Aorta (tissue), 5 donors: ENCODE measurements at regions not wholly inside any gene's neighbourhood (a gene's known extent, or its start where the extent isn't known, plus 50 kb on each side); places are given as distances from the start of the nearest gene placed in this dataset.
A peak's percentile ranks its signal among the peaks of the same experiment; 100 is the strongest.

Experiments used
- ATAC-seq: fragments of 200-7000 bp; cut with Tn5 transposase; one replicate; pipeline ENCODE4 v1.9.1; 2022; ENCODE audit warnings: moderate library complexity; ENCODE audit not compliant: low FRiP score
- DNase-seq, 2 donors: peaks; one replicate each; pipeline ENCODE4 v3.0.0-alpha.2; 2020
- H3K27ac ChIP-seq, 2 donors: one replicate each; pipeline ENCODE4 v1.5.1; 2013; ENCODE audit warnings: low read length in 2 of 2, mild to moderate bottlenecking in 2 of 2, moderate library complexity in 2 of 2, control low read depth in 1 of 2, inconsistent platforms in 1 of 2, low read depth in 1 of 2
- H3K27me3 ChIP-seq, 2 donors: one replicate each; pipeline ENCODE4 v1.6.1; 2013; ENCODE audit warnings: control low read depth in 1 of 2, low read length in 1 of 2, mild to moderate bottlenecking in 1 of 2, moderate library complexity in 1 of 2; ENCODE audit not compliant: insufficient read depth in 2 of 2, control insufficient read depth in 1 of 2
- H3K36me3 ChIP-seq, 2 donors: one replicate each; pipeline ENCODE4 v1.6.1; 2013; ENCODE audit warnings: control low read depth in 1 of 2, low read length in 1 of 2, mild to moderate bottlenecking in 1 of 2; ENCODE audit not compliant: insufficient read depth in 2 of 2, control insufficient read depth in 1 of 2
- H3K4me1 ChIP-seq, 2 donors: one replicate each; pipeline ENCODE4 v1.6.1; 2013; ENCODE audit warnings: low read length in 2 of 2, control low read depth in 1 of 2, mild to moderate bottlenecking in 1 of 2, moderate library complexity in 1 of 2; ENCODE audit not compliant: insufficient read depth in 2 of 2, control insufficient read depth in 1 of 2
- H3K4me3 ChIP-seq, 2 donors: one replicate each; pipeline ENCODE4 v1.5.1; 2013; ENCODE audit warnings: low read length in 2 of 2, control low read depth in 1 of 2, mild to moderate bottlenecking in 1 of 2
- H3K9me3 ChIP-seq: one replicate; pipeline ENCODE4 v1.6.1; 2013; ENCODE audit warnings: mild to moderate bottlenecking, low read length; ENCODE audit not compliant: control insufficient read depth
- WGBS, 2 donors: extraction: QIAGEN DNeasy Blood & Tissue Kit; methylation state at CpG; one replicate each; pipeline ENCODE4 v1.1.7; 2013; 5-methylcytosine and 5-hydroxymethylcytosine counted together
- intact Hi-C, 2 donors: fragments of 100-400 bp; cut with DNase I; formaldehyde crosslinking; loops; one replicate each; pipeline versions ENCODE4 v1.14.2 to v1.15.0; 2022
- donor health status: healthy with polysubstance abuse.
- donor health status: Bipolar disorder and iron deficiency.
- donor health status: DM: no; HTN: no; CAD: no.
- donor health status: DM: no; HTN: no; CAD: no.
- donor health status: DM: yes; HTN: yes; CAD: no.

GRCh38 chr2:19783935-19784334, 117.8 kb downstream of the TTC32 start:
- peaks cover 0 to 8% of the 10 kb centered on the region in 2 donors for H3K4me1 ChIP-seq
- DNase-seq (no peak), ATAC-seq (no peak)
- H3K27me3 ChIP-seq, result no peaks in the 10 kb centered on the region
- H3K36me3 ChIP-seq, result no peaks in the 10 kb centered on the region
- WGBS, 2 donors, result 85 to 93% methylated on average over 2 of the region's 2 CpGs
- no peak overlapping the region for H3K27ac ChIP-seq
- no peak overlapping the region for H3K4me3 ChIP-seq
- no peaks in the 10 kb centered on the region for H3K9me3 ChIP-seq
- intact Hi-C loops, result no loop called here

- no peaks in the 10 kb centered on the region for H3K36me3 ChIP-seq
- H3K9me3 ChIP-seq, result no peaks in the 10 kb centered on the region
- WGBS, 2 donors, result 14 to 20% methylated on average over 6 of the region's 6 CpGs
- no peak for ATAC-seq
- no peaks in the 10 kb centered on the region for H3K27me3 ChIP-seq
- H3K4me3 ChIP-seq, result no peak overlapping the region
- intact Hi-C loops, result no loop called here
- no peak for DNase-seq
- no peak overlapping the region for H3K27ac ChIP-seq
- peaks cover 0 to 5% of the 10 kb centered on the region in 2 donors for H3K4me1 ChIP-seq
Observed at GRCh38 chr2:19776941-19777514, 124.8 kb downstream of the TTC32 start.

- peak overlapping the region in 1 of 2 donors; percentile 17 for H3K27ac ChIP-seq
- no peak overlapping the region for H3K4me3 ChIP-seq
- H3K9me3 ChIP-seq, result no peaks in the 10 kb centered on the region
- H3K27me3 ChIP-seq, result no peaks in the 10 kb centered on the region
- no peaks in the 10 kb centered on the region for H3K36me3 ChIP-seq
- intact Hi-C loops, result no loop called here
- ATAC-seq (no peak), DNase-seq (no peak)
- 49 to 74% methylated on average over 6 of the region's 6 CpGs for WGBS, 2 donors
- peaks cover 0 to 5% of the 10 kb centered on the region in 2 donors for H3K4me1 ChIP-seq
Observed at GRCh38 chr2:19775838-19776237, 125.9 kb downstream of the TTC32 start.

GRCh38 chr2:19775315-19775714, 126.5 kb downstream of the TTC32 start:
- Histone ChIP-seq H3K4me3 (no peak overlapping the region), H3K27me3 (no peaks in the 10 kb centered on the region), H3K27ac (peak overlapping the region in 1 of 2 donors; percentile 17), H3K4me1 (peaks cover 0 to 5% of the 10 kb centered on the region in 2 donors), H3K9me3 (no peaks in the 10 kb centered on the region), H3K36me3 (no peaks in the 10 kb centered on the region)
- DNase-seq (no peak), ATAC-seq (no peak)
- intact Hi-C loops, result no loop called here
- 11 to 18% methylated on average over 5 of the region's 5 CpGs for WGBS, 2 donors

GRCh38 chr2:19774805-19775176, 127.0 kb downstream of the TTC32 start:
- Histone ChIP-seq H3K27ac (no peak overlapping the region), H3K9me3 (no peaks in the 10 kb centered on the region), H3K27me3 (no peaks in the 10 kb centered on the region), H3K4me1 (peaks cover 0 to 5% of the 10 kb centered on the region in 2 donors), H3K4me3 (no peak overlapping the region), H3K36me3 (no peaks in the 10 kb centered on the region)
- no peak for DNase-seq
- intact Hi-C loops, result no loop called here
- WGBS, 2 donors, result 62 to 65% methylated on average over 3 of the region's 3 CpGs
- no peak for ATAC-seq

GRCh38 chr2:19772981-19773380, 128.8 kb downstream of the TTC32 start:
- ATAC-seq, result no peak
- WGBS, 2 donors, result 76 to 83% methylated on average over 4 of the region's 4 CpGs
- no peak for DNase-seq
- no peak overlapping the region for H3K4me3 ChIP-seq
- no peaks in the 10 kb centered on the region for H3K27me3 ChIP-seq
- H3K27ac ChIP-seq, result no peak overlapping the region
- intact Hi-C loops, result no loop called here
- H3K9me3 ChIP-seq, result no peaks in the 10 kb centered on the region
- H3K4me1 ChIP-seq, result peaks cover 0 to 5% of the 10 kb centered on the region in 2 donors
- no peaks in the 10 kb centered on the region for H3K36me3 ChIP-seq

GRCh38 chr2:19769513-19769912, 132.3 kb downstream of the TTC32 start:
- H3K4me1 ChIP-seq, result no peaks in the 10 kb centered on the region
- no peaks in the 10 kb centered on the region for H3K9me3 ChIP-seq
- no peak overlapping the region for H3K4me3 ChIP-seq
- H3K27me3 ChIP-seq, result no peaks in the 10 kb centered on the region
- DNase-seq, result no peak
- intact Hi-C loops, result no loop called here
- no peak for ATAC-seq
- no peaks in the 10 kb centered on the region for H3K36me3 ChIP-seq
- H3K27ac ChIP-seq, result no peak overlapping the region

GRCh38 chr2:19767899-19768298, 133.9 kb downstream of the TTC32 start:
- WGBS, 2 donors, result 0 to 95% methylated on average over 1 of the region's 1 CpG
- H3K27me3 ChIP-seq, result no peaks in the 10 kb centered on the region
- DNase-seq (no peak), ATAC-seq (no peak)
- no peaks in the 10 kb centered on the region for H3K36me3 ChIP-seq
- H3K9me3 ChIP-seq, result no peaks in the 10 kb centered on the region
- no peak overlapping the region for H3K27ac ChIP-seq
- no peak overlapping the region for H3K4me3 ChIP-seq
- intact Hi-C loops, result no loop called here
- H3K4me1 ChIP-seq, result no peaks in the 10 kb centered on the region

GRCh38 chr2:19764998-19765397, 136.8 kb downstream of the TTC32 start:
- Histone ChIP-seq H3K4me3 (no peak overlapping the region), H3K36me3 (no peaks in the 10 kb centered on the region), H3K27ac (no peak overlapping the region), H3K4me1 (peaks cover 0 to 4% of the 10 kb centered on the region in 2 donors), H3K9me3 (no peaks in the 10 kb centered on the region), H3K27me3 (no peaks in the 10 kb centered on the region)
- no peak for DNase-seq
- intact Hi-C loops, result no loop called here
- ATAC-seq, result no peak
- 94 to 97% methylated on average over 6 of the region's 6 CpGs for WGBS, 2 donors
